ENCODE measurements at regions not wholly inside any gene's neighbourhood (a gene's known extent, or its start where the extent isn't known, plus 50 kb on each side); places are given as distances from the start of the nearest gene placed in this dataset.

- peak; percentile 12 for DNase-seq
- no peaks in the 10 kb centered on the region for H3K9me3 Mint-ChIP-seq
- H3K4me1 Mint-ChIP-seq = no peaks in the 10 kb centered on the region
- no peaks in the 10 kb centered on the region for H3K36me3 Mint-ChIP-seq (ENCODE audit: low read depth)
- no peak overlapping the region for H3K4me3 Mint-ChIP-seq
- H3K27me3 Mint-ChIP-seq (ENCODE audit: low read depth, poor library complexity) = peaks cover 23% of the 10 kb centered on the region
- no peak overlapping the region for H3K27ac Mint-ChIP-seq
- no peak for TF ChIP-seq CTCF (IDR thresholded peaks at IDR 0.05)
Observed at GRCh38 chr10:111511751-111512150, 434.9 kb downstream of the ADRA2A start.

GRCh38 chr10:111515264-111515663, 438.4 kb downstream of the ADRA2A start:
- no peaks in the 10 kb centered on the region for H3K9me3 Mint-ChIP-seq

GRCh38 chr10:111515706-111516105, 438.9 kb downstream of the ADRA2A start:
- Mint-ChIP-seq H3K4me3 (no peak overlapping the region), H3K27ac (no peak overlapping the region), H3K9me3 (no peaks in the 10 kb centered on the region), H3K36me3 (ENCODE audit: low read depth) (no peaks in the 10 kb centered on the region), H3K4me1 (no peaks in the 10 kb centered on the region), H3K27me3 (ENCODE audit: low read depth, poor library complexity) (peaks cover 11% of the 10 kb centered on the region)
- no peak for TF ChIP-seq CTCF (IDR thresholded peaks at IDR 0.05)
- no peak for DNase-seq

More at GRCh38 chr10:111515264-111515663, 438.4 kb downstream of the ADRA2A start:
- no peak for TF ChIP-seq CTCF (IDR thresholded peaks at IDR 0.05)
- no peak overlapping the region for H3K27ac Mint-ChIP-seq
- H3K36me3 Mint-ChIP-seq (ENCODE audit: low read depth) = no peaks in the 10 kb centered on the region
- no peak overlapping the region for H3K4me3 Mint-ChIP-seq
- peaks cover 10% of the 10 kb centered on the region for H3K27me3 Mint-ChIP-seq (ENCODE audit: low read depth, poor library complexity)
- no peaks in the 10 kb centered on the region for H3K4me1 Mint-ChIP-seq
- no peak for DNase-seq

- no peaks in the 10 kb centered on the region for H3K36me3 Mint-ChIP-seq (ENCODE audit: low read depth)
- H3K27ac Mint-ChIP-seq = no peak overlapping the region
- DNase-seq = no peak
- H3K4me1 Mint-ChIP-seq = no peaks in the 10 kb centered on the region
- no peaks in the 10 kb centered on the region for H3K9me3 Mint-ChIP-seq
- peaks cover 11% of the 10 kb centered on the region for H3K27me3 Mint-ChIP-seq (ENCODE audit: low read depth, poor library complexity)
- no peak for TF ChIP-seq CTCF (IDR thresholded peaks at IDR 0.05)
- no peak overlapping the region for H3K4me3 Mint-ChIP-seq
Observed at GRCh38 chr10:111516144-111516543, 439.3 kb downstream of the ADRA2A start.

GRCh38 chr10:111522141-111522540, 445.3 kb downstream of the ADRA2A start:
- no peaks in the 10 kb centered on the region for H3K9me3 Mint-ChIP-seq
- no peak for DNase-seq
- peaks cover 4% of the 10 kb centered on the region for H3K27me3 Mint-ChIP-seq (ENCODE audit: low read depth, poor library complexity)
- no peaks in the 10 kb centered on the region for H3K4me1 Mint-ChIP-seq
- H3K36me3 Mint-ChIP-seq (ENCODE audit: low read depth) = no peaks in the 10 kb centered on the region
- H3K27ac Mint-ChIP-seq = no peak overlapping the region
- no peak for TF ChIP-seq CTCF (IDR thresholded peaks at IDR 0.05)
- no peak overlapping the region for H3K4me3 Mint-ChIP-seq

GRCh38 chr10:111522551-111522950, 445.7 kb downstream of the ADRA2A start:
- DNase-seq = no peak
- no peak for TF ChIP-seq CTCF (IDR thresholded peaks at IDR 0.05)
- H3K27me3 Mint-ChIP-seq (ENCODE audit: low read depth, poor library complexity) = peaks cover 4% of the 10 kb centered on the region
- no peaks in the 10 kb centered on the region for H3K36me3 Mint-ChIP-seq (ENCODE audit: low read depth)
- H3K9me3 Mint-ChIP-seq = no peaks in the 10 kb centered on the region
- no peak overlapping the region for H3K27ac Mint-ChIP-seq
- no peak overlapping the region for H3K4me3 Mint-ChIP-seq
- no peaks in the 10 kb centered on the region for H3K4me1 Mint-ChIP-seq
